Testis (tissue), 2 donors: ENCODE measurements at regions not wholly inside any gene's neighbourhood (a gene's known extent, or its start where the extent isn't known, plus 50 kb on each side); places are given as distances from the start of the nearest gene placed in this dataset.
"Not testable (repeated sequence)": the region's sequence is repeated elsewhere in the genome, so short reads cannot be mapped to it uniquely, and the experiment has no call there.

ENCODE experiments used
- POLR2A ChIP-seq: fragments of 450-650 bp; IDR thresholded peaks from one replicate; pipeline ENCODE4 v1.6.1; 2017; ENCODE audit warnings: antibody characterized with exemption, mild to moderate bottlenecking, moderate library complexity
- TF ChIP-seq, protein P1 (sequence below), 3 experiments: fragments of 450-650 bp in 2 of 3; fragments of 200-600 bp in 1 of 3; sonication (generic) in 1 of 3; IDR thresholded peaks; one replicate each; pipeline ENCODE4 v1.5.1; 2016 to 2019; ENCODE audit warnings: antibody characterized with exemption in 3 of 3, mild to moderate bottlenecking in 2 of 3, moderate library complexity in 1 of 3

DNA sequence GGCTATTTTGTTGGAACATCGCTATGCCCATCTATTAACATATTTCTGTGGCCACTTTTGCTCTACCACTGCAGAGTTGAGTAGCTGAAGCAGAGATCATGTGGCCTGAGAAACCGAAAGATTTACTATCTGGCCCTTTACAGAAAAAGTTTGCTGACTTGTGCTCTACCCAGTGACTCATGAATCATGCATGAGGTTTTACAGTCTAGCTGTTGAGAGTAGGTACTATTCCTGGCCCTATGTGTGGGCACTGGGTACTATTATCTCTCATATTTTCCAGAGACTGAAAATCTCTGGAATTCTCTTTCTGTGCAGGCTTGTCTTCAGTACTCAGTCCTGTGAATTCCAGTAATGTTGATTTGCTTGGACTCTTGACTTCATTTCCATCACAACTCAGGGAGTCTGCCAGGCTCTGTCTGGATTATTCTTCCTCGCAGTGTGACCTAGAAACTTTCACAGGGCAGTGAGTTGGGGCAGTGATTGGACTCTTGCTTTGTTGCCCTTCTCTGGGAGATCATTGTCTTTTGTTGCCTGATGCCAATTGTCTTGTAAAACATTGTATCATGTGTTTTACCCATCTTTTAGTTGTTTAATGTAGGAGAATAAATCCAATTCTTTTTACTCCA is 121.3 kb upstream of the PRSS12 start:
- TF ChIP-seq POLR2A, result not testable (repeated sequence)
- TF ChIP-seq, protein P1, sequence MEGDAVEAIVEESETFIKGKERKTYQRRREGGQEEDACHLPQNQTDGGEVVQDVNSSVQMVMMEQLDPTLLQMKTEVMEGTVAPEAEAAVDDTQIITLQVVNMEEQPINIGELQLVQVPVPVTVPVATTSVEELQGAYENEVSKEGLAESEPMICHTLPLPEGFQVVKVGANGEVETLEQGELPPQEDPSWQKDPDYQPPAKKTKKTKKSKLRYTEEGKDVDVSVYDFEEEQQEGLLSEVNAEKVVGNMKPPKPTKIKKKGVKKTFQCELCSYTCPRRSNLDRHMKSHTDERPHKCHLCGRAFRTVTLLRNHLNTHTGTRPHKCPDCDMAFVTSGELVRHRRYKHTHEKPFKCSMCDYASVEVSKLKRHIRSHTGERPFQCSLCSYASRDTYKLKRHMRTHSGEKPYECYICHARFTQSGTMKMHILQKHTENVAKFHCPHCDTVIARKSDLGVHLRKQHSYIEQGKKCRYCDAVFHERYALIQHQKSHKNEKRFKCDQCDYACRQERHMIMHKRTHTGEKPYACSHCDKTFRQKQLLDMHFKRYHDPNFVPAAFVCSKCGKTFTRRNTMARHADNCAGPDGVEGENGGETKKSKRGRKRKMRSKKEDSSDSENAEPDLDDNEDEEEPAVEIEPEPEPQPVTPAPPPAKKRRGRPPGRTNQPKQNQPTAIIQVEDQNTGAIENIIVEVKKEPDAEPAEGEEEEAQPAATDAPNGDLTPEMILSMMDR (IDR thresholded peaks at IDR 0.05), result not testable (repeated sequence)
